ENCODE measurements at regions not wholly inside any gene's neighbourhood (a gene's known extent, or its start where the extent isn't known, plus 50 kb on each side); places are given as distances from the start of the nearest gene placed in this dataset.

- Histone ChIP-seq H3K27ac (no peak overlapping the region), H3K9me3 (peaks cover 0 to 4% (median 0%) of the 10 kb centered on the region in 4 donors), H3K27me3 (no peaks in the 10 kb centered on the region), H3K36me3 (no peaks in the 10 kb centered on the region), H3K4me3 (no peak overlapping the region), H3K4me1 (peaks cover 16 to 26% (median 17%) of the 10 kb centered on the region in 4 donors)
- WGBS, 2 donors = 94 to 99% methylated on average over 4 of the region's 4 CpGs
- no peak for ATAC-seq (ENCODE audit: low FRiP score in 2 of 2)
- TF ChIP-seq EP300 (IDR thresholded peaks at IDR 0.05) = no peak
- TF ChIP-seq, protein P1, sequence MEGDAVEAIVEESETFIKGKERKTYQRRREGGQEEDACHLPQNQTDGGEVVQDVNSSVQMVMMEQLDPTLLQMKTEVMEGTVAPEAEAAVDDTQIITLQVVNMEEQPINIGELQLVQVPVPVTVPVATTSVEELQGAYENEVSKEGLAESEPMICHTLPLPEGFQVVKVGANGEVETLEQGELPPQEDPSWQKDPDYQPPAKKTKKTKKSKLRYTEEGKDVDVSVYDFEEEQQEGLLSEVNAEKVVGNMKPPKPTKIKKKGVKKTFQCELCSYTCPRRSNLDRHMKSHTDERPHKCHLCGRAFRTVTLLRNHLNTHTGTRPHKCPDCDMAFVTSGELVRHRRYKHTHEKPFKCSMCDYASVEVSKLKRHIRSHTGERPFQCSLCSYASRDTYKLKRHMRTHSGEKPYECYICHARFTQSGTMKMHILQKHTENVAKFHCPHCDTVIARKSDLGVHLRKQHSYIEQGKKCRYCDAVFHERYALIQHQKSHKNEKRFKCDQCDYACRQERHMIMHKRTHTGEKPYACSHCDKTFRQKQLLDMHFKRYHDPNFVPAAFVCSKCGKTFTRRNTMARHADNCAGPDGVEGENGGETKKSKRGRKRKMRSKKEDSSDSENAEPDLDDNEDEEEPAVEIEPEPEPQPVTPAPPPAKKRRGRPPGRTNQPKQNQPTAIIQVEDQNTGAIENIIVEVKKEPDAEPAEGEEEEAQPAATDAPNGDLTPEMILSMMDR (IDR thresholded peaks at IDR 0.05) = no peak
- TF ChIP-seq POLR2AphosphoS5 (IDR thresholded peaks at IDR 0.05) = no peak
- no peak for DNase-seq
Measured at GRCh38 chr2:30339071-30339470, 107.7 kb downstream of the LBH start.

DNA sequence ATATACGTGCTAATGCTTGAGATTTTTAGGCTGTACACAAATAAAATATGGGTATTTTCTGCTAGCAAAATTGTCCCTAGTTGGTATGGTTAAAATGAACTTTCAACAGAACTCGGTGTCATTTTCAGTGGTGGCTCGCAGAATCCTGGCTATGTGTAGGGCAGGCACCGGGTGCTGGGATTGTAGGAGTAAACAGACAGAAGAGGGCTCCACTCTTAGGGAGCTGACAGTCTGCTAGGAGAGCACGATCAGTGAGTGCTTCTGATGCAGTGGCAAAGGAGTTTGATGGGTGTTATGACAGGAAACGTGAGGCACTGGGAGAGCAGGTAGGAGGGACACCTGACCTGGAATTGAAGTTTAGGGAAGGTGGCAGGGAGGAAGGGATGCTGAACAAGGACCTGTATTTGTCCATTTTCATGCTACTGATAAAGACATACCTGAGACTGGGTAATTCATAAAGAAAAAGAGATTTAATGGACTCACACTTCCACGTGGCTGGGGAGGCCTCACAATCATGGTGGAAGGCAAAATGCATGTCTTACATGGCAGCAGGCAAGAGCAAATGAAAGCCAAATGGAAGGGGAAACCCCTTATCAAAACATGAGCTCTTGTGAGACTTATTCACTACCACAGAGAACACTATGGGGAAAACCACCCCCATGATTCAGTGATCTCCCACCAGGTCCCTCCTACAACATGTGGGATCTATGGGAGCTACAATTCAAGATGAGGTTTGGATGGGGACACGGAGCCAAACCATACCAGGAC, 105.4 kb upstream of the LCLAT1 start:
- Histone ChIP-seq H3K4me3 (no peak overlapping the region), H3K27me3 (no peaks in the 10 kb centered on the region), H3K4me1 (peaks cover 2 to 8% (median 5%) of the 10 kb centered on the region in 4 donors), H3K9me3 (peaks cover 0 to 4% (median 0%) of the 10 kb centered on the region in 4 donors), H3K27ac (no peak overlapping the region), H3K36me3 (no peaks in the 10 kb centered on the region)
- no peak for DNase-seq
- no peak for TF ChIP-seq POLR2A (IDR thresholded peaks at IDR 0.05)
- TF ChIP-seq, protein P1 (IDR thresholded peaks at IDR 0.05) = no peak
- TF ChIP-seq POLR2AphosphoS5 (IDR thresholded peaks at IDR 0.05) = no peak
- no peak for TF ChIP-seq EP300 (IDR thresholded peaks at IDR 0.05)
- 82 to 86% methylated on average over 8 of the region's 8 CpGs for WGBS, 2 donors
- ATAC-seq (ENCODE audit: low FRiP score in 2 of 2) = no peak

DNA sequence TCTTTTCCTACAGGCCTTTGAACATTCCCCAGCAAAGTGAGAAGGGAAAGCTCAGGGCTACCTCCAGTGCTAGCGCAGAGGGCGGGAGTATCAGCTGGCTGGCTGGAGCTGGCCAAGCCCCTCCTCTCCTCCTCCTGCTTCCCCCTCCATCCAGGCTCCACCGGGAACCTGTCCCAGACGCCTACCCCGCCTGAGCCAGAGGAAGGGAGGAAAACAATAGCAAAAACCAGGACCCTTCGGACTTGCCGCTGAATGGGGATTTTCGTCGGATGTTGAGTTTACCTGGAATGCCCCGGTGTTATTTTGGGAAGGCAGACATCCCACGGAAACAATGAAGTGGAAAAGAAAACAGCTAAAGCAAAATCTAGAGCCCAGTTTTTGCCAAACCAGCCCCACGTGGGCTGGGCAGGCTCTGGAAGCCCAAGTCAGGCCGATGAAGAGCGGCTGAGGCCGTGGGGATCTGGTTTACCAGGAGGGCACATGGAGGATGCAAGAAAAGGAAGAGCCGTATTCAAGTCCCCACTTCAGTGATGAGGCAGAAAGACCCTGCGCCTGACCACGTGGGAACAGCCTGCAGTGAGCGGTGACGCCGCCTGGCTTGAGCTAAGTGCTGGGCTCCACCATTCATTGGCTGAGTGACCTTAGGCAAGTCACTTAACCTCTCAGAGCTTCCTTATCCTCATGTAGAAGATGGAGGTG, 100.4 kb upstream of the LCLAT1 start:
- 44 to 45% methylated on average over 20 to 21 of the region's 21 CpGs for WGBS, 2 donors
- Histone ChIP-seq H3K27ac (peak overlapping the region; percentile 72 to 84 (median 79)), H3K4me3 (peak overlapping the region in 3 of 4 donors; percentile 29 to 42 (median 37))

DNA sequence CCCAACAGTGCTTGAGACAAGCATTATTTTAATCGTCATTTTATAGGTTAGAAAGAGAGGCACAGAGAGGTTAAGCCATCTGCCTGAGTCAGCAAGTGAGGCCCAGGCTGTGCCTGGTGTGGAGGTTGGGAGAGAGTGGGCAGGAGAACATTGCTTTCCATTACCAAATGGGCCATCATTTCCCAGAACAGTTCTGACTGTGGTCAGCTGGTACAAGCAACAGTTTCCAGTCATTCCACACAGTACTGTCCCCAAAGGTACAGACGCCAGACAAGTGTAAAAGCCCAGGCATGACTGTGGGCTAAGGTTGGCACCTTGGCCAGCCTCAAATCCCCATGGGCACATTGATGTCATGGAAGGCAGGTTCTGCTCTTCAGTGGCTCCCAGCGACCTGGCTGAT, 98.2 kb upstream of the LCLAT1 start:
- no peaks in the 10 kb centered on the region for H3K9me3 ChIP-seq
- no peaks in the 10 kb centered on the region for H3K27me3 ChIP-seq
- H3K36me3 ChIP-seq = no peaks in the 10 kb centered on the region
- ATAC-seq (ENCODE audit: low FRiP score in 2 of 2) (no peak), DNase-seq (no peak)
- TF ChIP-seq POLR2AphosphoS5 (IDR thresholded peaks at IDR 0.05) (peak in 1 of 2 donors; percentile 25), EP300 (IDR thresholded peaks at IDR 0.05) (no peak)
- TF ChIP-seq, protein P1 (IDR thresholded peaks at IDR 0.05) = no peak
- peaks cover 7 to 25% (median 14%) of the 10 kb centered on the region in 4 donors for H3K4me1 ChIP-seq
- H3K4me3 ChIP-seq = no peak overlapping the region
- H3K27ac ChIP-seq = peak overlapping the region; percentile 17 to 52 (median 43)
- 74 to 90% methylated on average over 3 of the region's 3 CpGs for WGBS, 2 donors

More for the DNA sequence above, 100.4 kb upstream of the LCLAT1 start:
- Histone ChIP-seq H3K36me3 (no peaks in the 10 kb centered on the region), H3K27me3 (no peaks in the 10 kb centered on the region), H3K4me1 (peaks cover 7 to 18% (median 11%) of the 10 kb centered on the region in 4 donors), H3K9me3 (peaks cover 0 to 4% (median 0%) of the 10 kb centered on the region in 4 donors)
- TF ChIP-seq POLR2AphosphoS5 (IDR thresholded peaks at IDR 0.05) = peak in 1 of 2 donors; percentile 55
- TF ChIP-seq EP300 (IDR thresholded peaks at IDR 0.05) = no peak
- DNase-seq = peak; percentile 36 to 40
- peak; percentile 72 to 76 for ATAC-seq (ENCODE audit: low FRiP score in 2 of 2)

GRCh38 chr2:30349691-30350090, 97.4 kb upstream of the LCLAT1 start:
- Histone ChIP-seq H3K4me1 (peaks cover 7 to 25% (median 14%) of the 10 kb centered on the region in 4 donors), H3K27me3 (no peaks in the 10 kb centered on the region), H3K27ac (peak overlapping the region in 1 of 4 donors; percentile 17), H3K9me3 (no peaks in the 10 kb centered on the region), H3K4me3 (no peak overlapping the region), H3K36me3 (no peaks in the 10 kb centered on the region)
- no peak for DNase-seq
- 78 to 82% methylated on average over 7 of the region's 7 CpGs for WGBS, 2 donors
- ATAC-seq (ENCODE audit: low FRiP score in 2 of 2) = no peak
- peak in 1 of 2 donors; percentile 6 for TF ChIP-seq POLR2AphosphoS5 (IDR thresholded peaks at IDR 0.05)
- no peak for TF ChIP-seq POLR2A (IDR thresholded peaks at IDR 0.05)

All from upper lobe of left lung (tissue), 6 donors.